ENCODE measurements at regions not wholly inside any gene's neighbourhood (a gene's known extent, or its start where the extent isn't known, plus 50 kb on each side); places are given as distances from the start of the nearest gene placed in this dataset.

DNA sequence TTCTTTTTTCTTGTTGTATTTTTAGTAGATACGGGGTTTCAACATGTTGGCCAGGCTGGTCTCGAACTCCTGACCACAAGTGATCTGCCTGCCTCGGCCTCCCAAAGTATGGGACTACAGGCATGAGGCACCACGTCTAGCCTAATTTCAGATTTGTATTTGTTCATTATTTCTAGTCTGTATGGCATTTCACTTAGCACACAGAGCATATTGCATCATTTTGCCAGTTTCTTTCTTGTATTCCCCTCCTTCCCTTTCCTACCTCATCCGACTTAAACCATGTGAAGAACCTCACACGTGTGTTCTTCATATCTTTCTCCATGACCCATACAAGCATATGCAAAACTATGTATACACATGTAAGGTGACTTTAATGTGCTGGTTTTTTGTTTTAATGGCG lies 470.0 kb downstream of the CBLN4 start:
- TF ChIP-seq CTCF (IDR thresholded peaks at IDR 0.05) (no peak), EZH2 (IDR thresholded peaks at IDR 0.05; ENCODE audit: borderline replicate concordance, insufficient read depth, low read depth, low read length, poor library complexity, severe bottlenecking) (no peak)
